Breast epithelium (tissue), 4 donors: ENCODE measurements at regions not wholly inside any gene's neighbourhood (a gene's known extent, or its start where the extent isn't known, plus 50 kb on each side); places are given as distances from the start of the nearest gene placed in this dataset.

ENCODE experiments used
- DNase-seq, 2 donors: peaks; one replicate each; pipeline ENCODE4 v3.0.0-alpha.2; 2019; ENCODE audit warnings: low spot score in 2 of 2
- H3K27ac ChIP-seq, 2 donors: fragments of 200-600 bp; sonication (generic) in 1 of 2; one replicate each; pipeline ENCODE4 v1.5.1; 2016 to 2019; ENCODE audit warnings: mild to moderate bottlenecking in 1 of 2
- H3K27me3 ChIP-seq, 2 donors: fragments of 200-600 bp; sonication (generic) in 1 of 2; one replicate each; pipeline versions ENCODE4 v1.5.1 to v1.6.0; 2017 to 2019; ENCODE audit warnings: control low read depth in 1 of 2, mild to moderate bottlenecking in 1 of 2
- H3K36me3 ChIP-seq: fragments of 200-600 bp; one replicate; pipeline ENCODE4 v1.5.1; 2019
- H3K4me1 ChIP-seq, 2 donors: fragments of 200-600 bp; sonication (generic); one replicate each; pipeline ENCODE4 v1.5.1; 2016 to 2019; ENCODE audit warnings: control low read depth in 1 of 2
- H3K4me3 ChIP-seq, 3 donors: fragments of 200-600 bp; sonication (generic); 1 replicate in 2 of 3; 2 replicates in 1 of 3; pipeline ENCODE4 v1.5.1; 2016 to 2019; ENCODE audit warnings: mild to moderate bottlenecking in 3 of 3, moderate library complexity in 2 of 3
- H3K9me3 ChIP-seq, 2 donors: fragments of 200-600 bp; sonication (generic) in 1 of 2; one replicate each; pipeline ENCODE4 v1.5.1; 2016 to 2019; ENCODE audit warnings: control low read depth in 1 of 2
- CTCF ChIP-seq, 3 donors: fragments of 450-650 bp; IDR thresholded peaks; one replicate each; pipeline ENCODE4 v1.5.1; 2016 to 2017; ENCODE audit warnings: antibody characterized with exemption in 3 of 3, mild to moderate bottlenecking in 3 of 3, moderate library complexity in 3 of 3
- POLR2A ChIP-seq: fragments of 450-650 bp; IDR thresholded peaks from one replicate; pipeline ENCODE4 v1.6.1; 2016; ENCODE audit warnings: antibody characterized with exemption, mild to moderate bottlenecking, moderate library complexity
- POLR2AphosphoS5 ChIP-seq, 3 donors: sonication (generic); formaldehyde crosslinking; IDR thresholded peaks; one replicate each; pipeline ENCODE4 v1.6.1; 2017; ENCODE audit warnings: antibody characterized with exemption in 3 of 3
- intact Hi-C: fragments of 100-400 bp; cut with DNase I; formaldehyde crosslinking; loops from one replicate; pipeline ENCODE4 v1.15.1; 2023; ENCODE audit warnings: low total_unique reads

GRCh38 chr18:51946946-51947345 is 393.1 kb upstream of the DCC start:
- no peak overlapping the region for H3K27ac ChIP-seq
- H3K9me3 ChIP-seq = no peaks in the 10 kb centered on the region
- intact Hi-C loops = no loop called here
- H3K4me3 ChIP-seq = no peak overlapping the region
- TF ChIP-seq POLR2A = no peak
- no peak for TF ChIP-seq POLR2AphosphoS5 (IDR thresholded peaks at IDR 0.05)
- no peak for TF ChIP-seq CTCF (IDR thresholded peaks at IDR 0.05)
- no peaks in the 10 kb centered on the region for H3K36me3 ChIP-seq
- H3K27me3 ChIP-seq = no peaks in the 10 kb centered on the region
- no peak for DNase-seq
- H3K4me1 ChIP-seq = no peaks in the 10 kb centered on the region

GRCh38 chr18:51952844-51953243 is 387.2 kb upstream of the DCC start:
- DNase-seq = no peak
- no peak overlapping the region for H3K4me3 ChIP-seq
- no peaks in the 10 kb centered on the region for H3K9me3 ChIP-seq
- intact Hi-C loops = no loop called here
- H3K27me3 ChIP-seq = no peaks in the 10 kb centered on the region
- H3K36me3 ChIP-seq = no peaks in the 10 kb centered on the region
- H3K4me1 ChIP-seq = no peaks in the 10 kb centered on the region
- no peak overlapping the region for H3K27ac ChIP-seq
- no peak for TF ChIP-seq CTCF (IDR thresholded peaks at IDR 0.05)
- TF ChIP-seq POLR2A = no peak
- TF ChIP-seq POLR2AphosphoS5 (IDR thresholded peaks at IDR 0.05) = no peak

- no peak for DNase-seq
- Histone ChIP-seq H3K36me3 (no peaks in the 10 kb centered on the region), H3K27ac (no peak overlapping the region), H3K4me1 (no peaks in the 10 kb centered on the region), H3K9me3 (no peaks in the 10 kb centered on the region), H3K27me3 (no peaks in the 10 kb centered on the region), H3K4me3 (no peak overlapping the region)
- TF ChIP-seq POLR2AphosphoS5 (IDR thresholded peaks at IDR 0.05) (no peak), CTCF (IDR thresholded peaks at IDR 0.05) (no peak), POLR2A (no peak)
- intact Hi-C loops = no loop called here
These were observed 386.5 kb upstream of the DCC start for GRCh38 chr18:51953521-51953920.

GRCh38 chr18:51955136-51955535 is 384.9 kb upstream of the DCC start:
- H3K4me3 ChIP-seq = no peak overlapping the region
- TF ChIP-seq CTCF (IDR thresholded peaks at IDR 0.05) = no peak
- no peak for TF ChIP-seq POLR2AphosphoS5 (IDR thresholded peaks at IDR 0.05)
- no peak for TF ChIP-seq POLR2A
- H3K4me1 ChIP-seq = no peaks in the 10 kb centered on the region
- H3K36me3 ChIP-seq = no peaks in the 10 kb centered on the region
- intact Hi-C loops = no loop called here
- no peaks in the 10 kb centered on the region for H3K27me3 ChIP-seq
- H3K9me3 ChIP-seq = no peaks in the 10 kb centered on the region
- DNase-seq = no peak
- no peak overlapping the region for H3K27ac ChIP-seq

- Histone ChIP-seq H3K27ac (no peak overlapping the region), H3K27me3 (no peaks in the 10 kb centered on the region), H3K4me1 (no peaks in the 10 kb centered on the region), H3K9me3 (no peaks in the 10 kb centered on the region), H3K36me3 (no peaks in the 10 kb centered on the region), H3K4me3 (no peak overlapping the region)
- no peak for TF ChIP-seq CTCF (IDR thresholded peaks at IDR 0.05)
- TF ChIP-seq POLR2A = no peak
- no peak for TF ChIP-seq POLR2AphosphoS5 (IDR thresholded peaks at IDR 0.05)
- no peak for DNase-seq
- intact Hi-C loops = no loop called here
These were observed 383.0 kb upstream of the DCC start for GRCh38 chr18:51957001-51957400.
